Stimulated activated CD4-positive, alpha-beta T cell treated with anti-CD3 and anti-CD28 coated beads, Interleukin-12 subunit alpha, Interleukin-12 subunit beta, amount 100 ng/mL, for 24 hours (primary cell): ENCODE measurements at regions not wholly inside any gene's neighbourhood (a gene's known extent, or its start where the extent isn't known, plus 50 kb on each side); places are given as distances from the start of the nearest gene placed in this dataset.
"Not testable (repeated sequence)": the region's sequence is repeated elsewhere in the genome, so short reads cannot be mapped to it uniquely, and the experiment has no call there.

Experiments used
- DNase-seq, 2 experiments: peaks; one replicate each; pipeline ENCODE4 v3.0.0-alpha.2; 2020; ENCODE audit warnings: low read depth in 2 of 2

DNA sequence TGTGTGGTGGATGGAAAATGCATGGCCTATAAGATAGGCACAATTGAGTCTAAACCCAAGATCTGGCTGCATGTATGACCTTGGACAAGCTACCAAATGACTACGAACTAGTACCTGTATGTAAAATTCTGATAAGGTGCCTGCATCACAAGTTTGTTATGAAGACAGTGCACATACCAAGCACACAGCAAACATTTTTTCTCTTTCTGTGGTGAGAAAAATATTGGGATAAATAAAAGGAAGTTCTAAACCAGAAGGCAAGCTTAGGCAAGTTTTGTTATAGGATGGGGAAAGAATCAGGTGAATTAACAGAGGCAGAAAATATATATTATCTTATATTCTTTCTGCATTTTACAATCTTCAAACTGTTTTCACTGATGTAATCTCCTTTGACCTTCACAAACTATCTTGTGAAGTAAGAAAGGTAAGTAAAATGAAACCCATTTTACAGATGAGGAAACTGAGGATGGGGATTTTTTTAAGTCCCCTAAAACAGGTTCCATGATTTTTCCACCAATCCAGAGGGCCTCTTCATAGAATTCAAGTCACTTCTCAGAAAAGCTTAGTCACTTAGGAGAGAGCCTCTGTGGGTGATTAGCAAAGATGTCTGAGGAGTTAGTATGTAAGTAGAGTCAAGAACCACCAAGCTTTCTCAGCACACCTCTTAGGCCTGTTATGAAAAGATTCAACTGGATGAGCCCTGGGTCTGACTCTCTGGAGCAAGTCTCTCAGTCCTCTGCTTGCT is 132.0 kb upstream of the RAP1B start:
- DNase-seq, result no peak

DNA sequence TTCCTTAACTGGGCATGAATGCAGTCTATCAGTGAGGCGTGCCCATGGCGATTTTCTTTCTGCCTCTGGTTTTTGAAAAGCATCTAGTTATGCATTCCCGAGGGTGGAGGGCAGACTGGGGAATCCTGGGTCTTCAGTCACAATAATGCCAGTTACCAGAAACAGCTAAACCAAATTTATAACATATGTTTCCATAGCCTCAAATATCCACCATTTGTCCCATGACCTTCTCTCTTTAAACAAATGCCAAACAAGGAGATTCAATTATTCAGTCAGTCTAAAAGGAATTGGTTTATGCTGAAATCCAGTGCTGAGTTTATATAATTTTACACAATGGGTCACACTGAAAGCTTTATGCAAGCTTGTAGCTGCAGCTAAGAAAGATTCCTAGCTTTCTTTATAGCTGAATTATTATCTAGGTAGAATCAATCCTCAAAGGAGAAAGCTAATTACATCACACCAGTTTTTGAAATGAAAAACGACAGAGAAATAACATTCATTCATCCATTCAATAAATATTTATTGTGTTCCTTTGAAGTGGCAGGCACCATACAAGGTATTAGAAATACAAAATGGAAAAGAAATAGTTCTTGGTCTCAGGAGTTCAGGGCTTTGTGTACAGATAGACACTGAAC is 131.3 kb upstream of the RAP1B start:
- no peak for DNase-seq

GRCh38 chr12:68479896-68480291 is 130.8 kb upstream of the RAP1B start:
- no peak for DNase-seq

GRCh38 chr12:68480526-68480925 is 130.2 kb upstream of the RAP1B start:
- DNase-seq, result no peak

- DNase-seq, result no peak
Observed at GRCh38 chr12:68481181-68481941, 129.3 kb upstream of the RAP1B start.

- DNase-seq, result no peak
Observed at GRCh38 chr12:68482014-68482413, 128.7 kb upstream of the RAP1B start.

GRCh38 chr12:68482660-68483059 is 128.0 kb upstream of the RAP1B start:
- DNase-seq, result no peak

GRCh38 chr12:68483592-68484383 is 126.9 kb upstream of the RAP1B start:
- no peak for DNase-seq

- not testable (repeated sequence) for DNase-seq
Observed at GRCh38 chr12:68484578-68484977, 126.1 kb upstream of the RAP1B start.

- DNase-seq, result not testable (repeated sequence)
Observed at GRCh38 chr12:68486449-68486848, 124.2 kb upstream of the RAP1B start.

DNA sequence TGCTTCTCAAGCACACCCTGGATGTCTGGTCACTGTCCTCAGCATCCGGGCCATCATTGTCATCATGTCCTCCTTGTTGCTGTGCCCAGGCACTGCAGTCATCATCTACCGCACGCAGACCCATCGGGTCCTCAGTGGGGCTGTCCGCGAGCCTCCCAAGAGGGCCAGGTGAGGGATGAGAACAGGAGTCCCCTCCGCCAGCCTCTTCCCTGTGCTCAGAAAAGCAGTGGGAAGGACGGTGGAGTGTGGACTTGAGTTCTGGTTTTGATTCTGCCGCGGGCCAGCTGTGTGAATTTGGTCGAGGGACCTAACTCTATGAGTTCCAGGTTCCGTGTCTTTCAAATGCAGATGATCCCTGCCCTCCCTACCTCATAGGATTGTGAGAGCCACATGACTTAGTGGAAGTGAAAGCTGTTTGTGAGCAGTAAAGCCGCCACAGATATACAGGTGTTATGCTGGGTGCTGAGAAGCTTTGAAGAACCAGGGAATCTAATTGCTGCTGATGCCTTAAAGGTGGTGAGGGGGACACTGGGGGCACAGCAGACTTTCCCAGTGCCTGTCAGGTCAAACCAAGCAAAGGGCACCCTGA is 122.9 kb upstream of the RAP1B start:
- no peak for DNase-seq

DNA sequence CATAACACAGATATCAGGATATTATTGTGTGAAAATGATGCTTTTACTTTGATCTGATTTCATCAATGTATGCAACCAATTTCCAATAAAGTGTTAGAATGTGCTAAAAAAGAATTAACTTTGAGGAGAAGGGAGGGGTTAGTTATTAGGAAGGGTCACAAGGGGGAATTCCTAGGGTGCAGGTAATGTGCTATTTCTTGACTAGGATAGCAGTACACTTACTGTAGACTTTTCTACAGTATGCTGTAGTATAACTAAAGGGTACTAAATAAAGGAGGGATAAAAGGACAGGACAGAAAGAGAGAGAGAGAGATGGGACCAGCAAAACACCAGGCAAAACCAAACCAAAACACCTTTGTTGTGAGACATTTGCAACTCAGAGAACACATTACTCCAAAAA is 121.4 kb upstream of the RAP1B start:
- no peak for DNase-seq

DNA sequence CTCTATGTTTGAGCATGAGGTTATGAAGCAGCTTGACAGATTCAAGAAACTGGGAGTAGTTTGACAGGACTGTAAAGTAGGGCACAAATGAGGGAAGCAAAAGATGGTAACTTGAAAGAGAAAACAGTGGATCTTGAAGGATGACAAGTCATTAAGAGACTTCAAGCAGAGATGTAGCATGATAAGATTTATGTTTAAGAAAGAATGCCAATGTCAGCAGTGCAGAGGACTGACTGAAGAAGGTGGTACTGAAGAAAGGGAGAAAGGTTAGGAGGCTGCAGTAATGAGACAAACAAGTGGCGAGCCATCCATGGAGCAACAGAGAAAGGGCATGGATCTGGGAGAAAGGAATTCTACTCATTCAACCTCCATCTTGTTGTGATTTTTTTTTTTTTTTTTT is 120.2 kb upstream of the RAP1B start:
- DNase-seq, result no peak

- no peak for DNase-seq
Observed at GRCh38 chr12:68491204-68491960, 119.3 kb upstream of the RAP1B start.

GRCh38 chr12:68495336-68496070 is 115.2 kb upstream of the RAP1B start:
- no peak for DNase-seq

DNA sequence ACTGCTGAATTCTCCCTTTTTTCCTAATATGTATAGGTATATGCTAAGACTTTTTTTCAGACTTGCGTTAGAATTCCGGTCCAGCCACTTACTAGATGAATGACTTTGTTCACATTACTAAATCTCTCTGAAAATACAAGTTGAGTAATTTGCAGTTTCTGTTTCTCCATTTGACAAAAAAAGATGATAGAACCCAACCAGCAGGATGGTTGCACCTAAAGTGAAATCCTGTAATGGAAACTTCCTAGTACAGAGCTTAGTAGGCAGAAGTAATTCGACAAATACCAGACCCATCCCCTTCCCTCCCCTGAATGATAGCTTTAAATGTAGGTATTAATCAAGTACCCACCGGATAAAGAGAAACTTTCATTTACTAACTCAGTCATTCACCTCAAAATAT is 113.6 kb upstream of the RAP1B start:
- no peak for DNase-seq

- DNase-seq, result no peak
Observed at GRCh38 chr12:68497702-68498101, 113.0 kb upstream of the RAP1B start.

- DNase-seq, result no peak
Observed at GRCh38 chr12:68498736-68499135, 112.0 kb upstream of the RAP1B start.

DNA sequence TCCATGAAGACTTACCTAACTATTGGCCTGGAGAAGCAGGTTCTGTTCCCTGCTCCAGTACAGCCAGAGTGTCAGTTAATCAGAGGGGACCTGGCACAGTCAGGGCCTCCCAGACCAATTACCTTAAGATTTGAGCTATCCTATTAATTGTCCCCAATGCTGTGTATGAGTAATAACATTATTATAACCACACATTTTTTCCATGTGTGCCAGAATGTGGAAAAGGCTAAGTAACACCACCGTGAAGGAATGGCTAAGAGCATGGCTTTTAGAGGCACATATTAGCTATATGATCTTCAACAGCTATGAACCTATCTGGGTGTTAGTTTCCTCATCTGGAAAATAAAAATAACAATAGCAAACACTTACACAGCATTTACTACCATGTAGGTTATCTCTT is 111.1 kb upstream of the RAP1B start:
- no peak for DNase-seq

GRCh38 chr12:68501226-68501625 is 109.5 kb upstream of the RAP1B start:
- no peak for DNase-seq
